RWPE2 (cell line): ENCODE measurements at regions not wholly inside any gene's neighbourhood (a gene's known extent, or its start where the extent isn't known, plus 50 kb on each side); places are given as distances from the start of the nearest gene placed in this dataset.

Experiments
- ATAC-seq: fragments of 200-7000 bp; cut with Tn5 transposase; 3 replicates; pipeline ENCODE4 v1.9.1; 2021; ENCODE audit warnings: low read depth
- DNase-seq: peaks from one replicate; pipeline ENCODE4 v3.0.0-alpha.2; 2020; ENCODE audit warnings: low spot score
- H3K27ac ChIP-seq: fragments of 450-650 bp; 2 replicates; pipeline ENCODE4 v1.5.1; 2017; ENCODE audit warnings: mild to moderate bottlenecking; ENCODE audit not compliant: poor library complexity, severe bottlenecking
- H3K27me3 ChIP-seq: fragments of 250-450 bp; sonication (Bioruptor Pico); 2 replicates; pipeline ENCODE4 v1.5.1; 2021; ENCODE audit warnings: mild to moderate bottlenecking, moderate library complexity; ENCODE audit not compliant: insufficient read depth, poor library complexity, severe bottlenecking
- H3K36me3 ChIP-seq: fragments of 250-450 bp; sonication (Bioruptor Pico); 2 replicates; pipeline ENCODE4 v1.5.1; 2020; ENCODE audit warnings: low read depth, mild to moderate bottlenecking, moderate library complexity
- H3K4me1 ChIP-seq: fragments of 250-450 bp; sonication (Bioruptor Pico); 2 replicates; pipeline ENCODE4 v1.5.1; 2021; ENCODE audit warnings: mild to moderate bottlenecking, moderate library complexity; ENCODE audit not compliant: insufficient read depth, poor library complexity, severe bottlenecking
- H3K4me3 ChIP-seq: fragments of 250-450 bp; sonication (Bioruptor Pico); 2 replicates; pipeline ENCODE4 v1.5.1; 2021; ENCODE audit warnings: mild to moderate bottlenecking, moderate library complexity; ENCODE audit not compliant: severe bottlenecking
- H3K9me3 ChIP-seq: fragments of 250-450 bp; sonication (Bioruptor Pico); 2 replicates; pipeline ENCODE4 v1.5.1; 2021; ENCODE audit warnings: mild to moderate bottlenecking, moderate library complexity; ENCODE audit not compliant: severe bottlenecking
- TF ChIP-seq, protein P1 (sequence below): fragments of 450-650 bp; IDR thresholded peaks from one replicate; pipeline ENCODE4 v1.5.1; 2017; ENCODE audit warnings: mild to moderate bottlenecking, moderate library complexity; ENCODE audit not compliant: poor library complexity, severe bottlenecking

DNA sequence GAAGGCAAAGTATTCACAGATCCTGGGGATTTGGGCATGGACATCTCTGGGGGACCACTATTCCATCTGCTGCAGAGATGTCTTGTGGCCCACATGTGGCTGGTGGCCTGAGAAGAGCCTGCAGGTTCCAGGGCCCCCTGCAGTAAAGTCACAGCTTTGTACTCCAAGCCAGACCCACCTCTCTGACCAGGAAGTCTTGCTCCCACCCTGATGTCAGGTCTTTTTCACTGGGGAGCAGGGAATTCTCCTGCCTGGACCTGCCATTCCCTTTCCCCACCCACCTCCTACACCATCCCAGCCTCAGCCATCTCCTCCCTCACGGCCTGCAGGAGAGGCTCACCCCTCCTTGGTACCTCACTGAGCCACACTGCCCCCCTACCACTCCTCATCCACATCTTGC lies 211.8 kb downstream of the SMAD2 start:
- no peak for DNase-seq
- H3K9me3 ChIP-seq = no peaks in the 10 kb centered on the region
- no peak for ATAC-seq
- no peak overlapping the region for H3K4me3 ChIP-seq
- TF ChIP-seq, protein P1, sequence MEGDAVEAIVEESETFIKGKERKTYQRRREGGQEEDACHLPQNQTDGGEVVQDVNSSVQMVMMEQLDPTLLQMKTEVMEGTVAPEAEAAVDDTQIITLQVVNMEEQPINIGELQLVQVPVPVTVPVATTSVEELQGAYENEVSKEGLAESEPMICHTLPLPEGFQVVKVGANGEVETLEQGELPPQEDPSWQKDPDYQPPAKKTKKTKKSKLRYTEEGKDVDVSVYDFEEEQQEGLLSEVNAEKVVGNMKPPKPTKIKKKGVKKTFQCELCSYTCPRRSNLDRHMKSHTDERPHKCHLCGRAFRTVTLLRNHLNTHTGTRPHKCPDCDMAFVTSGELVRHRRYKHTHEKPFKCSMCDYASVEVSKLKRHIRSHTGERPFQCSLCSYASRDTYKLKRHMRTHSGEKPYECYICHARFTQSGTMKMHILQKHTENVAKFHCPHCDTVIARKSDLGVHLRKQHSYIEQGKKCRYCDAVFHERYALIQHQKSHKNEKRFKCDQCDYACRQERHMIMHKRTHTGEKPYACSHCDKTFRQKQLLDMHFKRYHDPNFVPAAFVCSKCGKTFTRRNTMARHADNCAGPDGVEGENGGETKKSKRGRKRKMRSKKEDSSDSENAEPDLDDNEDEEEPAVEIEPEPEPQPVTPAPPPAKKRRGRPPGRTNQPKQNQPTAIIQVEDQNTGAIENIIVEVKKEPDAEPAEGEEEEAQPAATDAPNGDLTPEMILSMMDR = no peak
- no peak overlapping the region for H3K27ac ChIP-seq
- H3K36me3 ChIP-seq = no peaks in the 10 kb centered on the region
- H3K27me3 ChIP-seq = no peaks in the 10 kb centered on the region
- no peaks in the 10 kb centered on the region for H3K4me1 ChIP-seq

- TF ChIP-seq, protein P1 = no peak
- ATAC-seq (no peak), DNase-seq (no peak)
- no peaks in the 10 kb centered on the region for H3K27me3 ChIP-seq
- no peak overlapping the region for H3K4me3 ChIP-seq
- H3K27ac ChIP-seq = no peak overlapping the region
- H3K9me3 ChIP-seq = no peaks in the 10 kb centered on the region
- H3K4me1 ChIP-seq = no peaks in the 10 kb centered on the region
- no peaks in the 10 kb centered on the region for H3K36me3 ChIP-seq
Observed at GRCh38 chr18:47717257-47717656, 213.2 kb downstream of the SMAD2 start.

DNA sequence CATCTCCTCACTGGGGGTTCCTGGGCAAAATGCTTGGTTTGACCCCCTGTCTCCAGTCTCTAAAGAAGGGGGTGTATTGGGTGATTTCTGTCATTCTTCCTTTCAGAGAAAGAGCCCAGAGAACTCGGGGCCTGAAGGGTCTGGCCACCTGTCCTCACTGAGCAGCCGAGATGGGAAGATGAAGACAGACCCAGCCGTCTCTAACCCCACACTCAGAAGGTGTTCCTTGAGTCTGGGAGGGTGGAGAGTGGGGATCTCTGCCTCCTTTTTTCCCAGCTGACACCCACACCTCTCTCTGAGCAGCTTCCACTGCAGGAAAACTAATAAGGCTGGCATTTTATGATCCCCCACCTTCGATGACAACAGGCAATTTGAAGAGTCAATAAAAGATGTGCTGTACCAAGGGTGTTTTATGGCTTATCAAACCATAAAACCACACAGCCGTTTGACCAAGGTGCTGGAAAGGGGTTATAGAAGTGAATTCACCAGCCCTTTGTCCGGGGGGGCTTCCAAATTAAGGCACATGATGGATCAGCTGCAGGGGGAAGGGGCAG lies 213.8 kb downstream of the SMAD2 start:
- TF ChIP-seq, protein P1 = no peak
- no peak overlapping the region for H3K27ac ChIP-seq
- no peak overlapping the region for H3K4me3 ChIP-seq
- no peaks in the 10 kb centered on the region for H3K36me3 ChIP-seq
- no peaks in the 10 kb centered on the region for H3K27me3 ChIP-seq
- no peaks in the 10 kb centered on the region for H3K4me1 ChIP-seq
- DNase-seq (no peak), ATAC-seq (no peak)
- no peaks in the 10 kb centered on the region for H3K9me3 ChIP-seq

DNA sequence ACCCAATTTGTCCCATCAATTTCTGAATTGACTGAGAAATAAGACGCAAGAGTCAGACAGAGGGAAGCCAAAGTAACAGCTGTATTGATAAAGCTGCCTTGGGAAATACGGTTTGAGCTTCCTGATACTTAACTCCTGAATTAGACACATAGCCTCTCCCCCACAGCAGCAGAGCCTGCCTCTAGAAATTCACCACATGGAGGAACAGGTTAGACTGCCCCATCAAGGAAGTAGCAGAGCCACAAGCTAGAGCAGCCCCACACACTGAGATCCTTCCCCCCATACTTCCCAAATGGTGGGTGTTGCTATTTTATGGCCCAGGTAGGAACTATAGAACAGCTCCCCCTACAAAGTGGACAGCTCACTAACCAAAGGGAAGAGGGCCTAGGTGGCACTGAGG lies 220.0 kb downstream of the SMAD2 start:
- H3K4me1 ChIP-seq = no peaks in the 10 kb centered on the region
- H3K9me3 ChIP-seq = no peaks in the 10 kb centered on the region
- no peak overlapping the region for H3K27ac ChIP-seq
- H3K27me3 ChIP-seq = no peaks in the 10 kb centered on the region
- no peaks in the 10 kb centered on the region for H3K36me3 ChIP-seq
- ATAC-seq = no peak
- TF ChIP-seq, protein P1 = no peak
- no peak for DNase-seq
- no peak overlapping the region for H3K4me3 ChIP-seq

DNA sequence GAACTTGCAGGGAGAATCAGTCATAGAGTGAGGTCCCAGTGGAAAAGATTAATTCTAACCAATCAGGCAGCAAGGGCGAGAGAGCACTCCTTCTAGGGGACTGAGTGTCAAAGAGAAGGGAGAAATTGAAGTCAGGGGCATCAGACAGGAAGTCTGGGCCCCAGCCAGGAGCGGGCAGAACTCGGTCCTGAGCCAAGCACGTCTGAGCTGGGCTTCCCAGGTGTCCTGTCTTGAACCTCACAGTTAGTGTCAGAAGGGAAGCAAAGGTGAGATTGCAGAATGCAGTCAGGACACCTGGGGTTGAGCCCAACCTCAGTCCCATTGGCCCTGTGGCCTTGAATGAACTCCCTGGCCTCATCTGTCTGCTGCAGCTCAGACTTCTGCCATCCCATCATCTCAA lies 220.9 kb downstream of the SMAD2 start:
- no peak for ATAC-seq
- no peak overlapping the region for H3K4me3 ChIP-seq
- H3K4me1 ChIP-seq = no peaks in the 10 kb centered on the region
- no peaks in the 10 kb centered on the region for H3K9me3 ChIP-seq
- H3K27ac ChIP-seq = no peak overlapping the region
- TF ChIP-seq, protein P1 = no peak
- no peak for DNase-seq
- no peaks in the 10 kb centered on the region for H3K27me3 ChIP-seq
- H3K36me3 ChIP-seq = no peaks in the 10 kb centered on the region
